ENCODE measurements at regions not wholly inside any gene's neighbourhood (a gene's known extent, or its start where the extent isn't known, plus 50 kb on each side); places are given as distances from the start of the nearest gene placed in this dataset.
"Not testable (repeated sequence)": the region's sequence is repeated elsewhere in the genome, so short reads cannot be mapped to it uniquely, and the experiment has no call there.

- TF ChIP-seq CTCF, POLR2AphosphoS5, POLR2A (IDR thresholded peaks at IDR 0.05): not testable (repeated sequence)
These were observed 1419.2 kb upstream of the PCDH10 start for GRCh38 chr4:131729716-131730398.
